ENCODE measurements at regions not wholly inside any gene's neighbourhood (a gene's known extent, or its start where the extent isn't known, plus 50 kb on each side); places are given as distances from the start of the nearest gene placed in this dataset.
A peak's percentile ranks its signal among the peaks of the same experiment; 100 is the strongest.

DNA sequence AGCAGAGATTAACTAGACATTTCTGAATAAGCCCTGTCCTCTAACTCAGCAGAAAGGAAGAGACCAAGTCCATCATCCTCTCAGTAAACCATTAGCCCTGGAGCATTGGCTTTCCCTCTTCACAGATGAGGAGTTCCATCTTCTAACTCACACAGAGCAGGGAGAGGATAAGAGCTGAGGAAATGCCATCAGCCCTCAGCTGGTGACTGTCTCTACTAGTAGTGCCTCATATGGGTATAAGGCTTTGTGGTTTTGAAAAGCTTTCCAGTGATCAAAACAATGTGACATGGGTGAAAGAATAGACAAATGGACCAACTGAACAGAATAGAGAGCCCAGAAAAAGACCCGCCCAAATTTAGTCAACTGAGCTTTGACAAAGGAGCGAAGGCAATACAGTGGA lies 197.2 kb upstream of the NUDT4 start:
- TF ChIP-seq CTCF (conservative IDR thresholded peaks at IDR 0.05; ENCODE audit: low read length), result no peak
- H3K4me3 ChIP-seq (ENCODE audit: low read length), result no peak overlapping the region

DNA sequence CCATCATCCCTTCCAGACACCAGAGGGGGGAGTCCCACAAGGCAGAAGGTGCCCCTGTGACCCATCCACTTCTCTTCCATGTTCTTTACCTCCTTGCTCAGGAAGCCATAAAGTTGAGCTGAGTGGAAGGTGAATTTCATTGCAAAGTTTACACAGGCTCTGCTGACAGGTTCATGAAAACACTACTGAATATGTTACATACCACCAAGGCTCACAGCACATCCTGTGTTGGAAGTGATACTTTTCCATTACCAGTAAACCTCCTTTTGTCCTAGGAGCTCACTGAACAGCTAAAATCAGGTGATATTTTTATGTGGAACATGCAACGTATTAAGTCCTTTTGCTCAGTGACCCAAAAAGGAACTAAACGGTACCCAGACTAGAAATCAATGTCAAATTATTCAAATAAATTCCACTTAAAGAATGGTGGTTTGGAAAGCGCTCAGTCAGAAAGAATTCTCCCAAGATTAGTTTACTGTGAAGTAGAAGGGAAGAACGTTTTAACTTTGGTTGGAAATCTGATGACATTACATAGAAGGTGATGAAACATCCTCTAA lies 196.2 kb upstream of the NUDT4 start:
- TF ChIP-seq CTCF (conservative IDR thresholded peaks at IDR 0.05; ENCODE audit: low read length), result no peak
- H3K4me3 ChIP-seq (ENCODE audit: low read length), result no peak overlapping the region
- no peak for DNase-seq (ENCODE audit: low read depth)

More for the DNA sequence above, 197.2 kb upstream of the NUDT4 start:
- no peak for DNase-seq (ENCODE audit: low read depth)

DNA sequence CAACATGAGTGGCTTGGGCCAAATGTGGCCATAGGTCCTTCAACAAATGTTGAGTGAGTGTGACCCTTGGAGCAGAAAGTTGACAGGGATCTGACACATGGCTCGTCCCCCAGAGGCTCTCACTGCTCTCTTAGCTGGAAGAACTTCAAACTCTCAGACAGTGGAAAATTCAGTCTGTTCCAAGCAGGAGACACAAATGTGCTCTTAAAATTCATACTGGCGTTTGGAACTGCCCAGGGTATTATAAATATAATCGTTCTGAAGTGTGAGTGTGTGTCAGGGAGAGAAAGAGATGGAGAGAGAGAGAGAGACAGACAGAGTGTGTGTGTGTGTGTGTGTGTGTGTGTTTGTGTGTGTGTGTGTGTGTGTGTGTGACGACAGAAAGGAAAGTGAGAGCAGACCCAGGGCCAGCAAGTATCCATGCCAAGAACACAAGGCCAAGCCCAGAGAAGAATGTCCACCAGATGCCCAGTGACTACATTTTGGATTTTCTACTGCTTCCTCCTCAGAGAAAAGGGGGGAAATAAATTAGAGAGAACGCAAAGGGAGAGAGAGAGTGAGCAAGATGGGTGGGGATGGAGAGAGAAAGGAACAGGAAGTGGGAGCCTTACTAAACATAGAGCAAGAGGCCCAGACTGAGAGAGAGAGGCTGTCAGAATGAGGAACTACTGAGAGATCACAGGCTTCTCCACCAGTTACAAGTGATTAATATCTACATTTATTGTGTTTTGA lies 193.6 kb upstream of the NUDT4 start:
- no peak for TF ChIP-seq CTCF (conservative IDR thresholded peaks at IDR 0.05; ENCODE audit: low read length)
- DNase-seq (ENCODE audit: low read depth), result peak; percentile 71
- no peak overlapping the region for H3K4me3 ChIP-seq (ENCODE audit: low read length)

- no peak overlapping the region for H3K4me3 ChIP-seq (ENCODE audit: low read length)
- no peak for TF ChIP-seq CTCF (conservative IDR thresholded peaks at IDR 0.05; ENCODE audit: low read length)
- DNase-seq (ENCODE audit: low read depth), result no peak
Measured at GRCh38 chr12:93184672-93185368, 192.9 kb upstream of the NUDT4 start.

DNA sequence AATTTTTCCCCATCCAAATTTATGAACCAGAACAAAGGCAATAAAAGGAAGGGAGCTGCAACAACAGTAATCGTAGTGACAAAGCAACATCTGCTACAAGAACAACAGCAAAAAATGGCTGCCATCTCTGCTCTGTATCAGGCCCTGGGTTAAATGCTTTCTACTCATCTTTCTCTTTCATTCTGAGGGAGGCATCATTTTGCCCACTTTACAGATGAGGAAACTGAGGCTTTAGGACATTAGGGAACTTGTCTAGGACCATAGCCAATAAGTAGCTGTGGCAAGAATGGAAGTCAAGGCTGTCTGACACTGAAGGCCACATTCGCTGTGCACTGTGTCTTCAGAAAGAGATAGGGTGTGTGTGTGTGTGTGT lies 192.4 kb upstream of the NUDT4 start:
- H3K4me3 ChIP-seq (ENCODE audit: low read length), result no peak overlapping the region
- no peak for DNase-seq (ENCODE audit: low read depth)
- no peak for TF ChIP-seq CTCF (conservative IDR thresholded peaks at IDR 0.05; ENCODE audit: low read length)

DNA sequence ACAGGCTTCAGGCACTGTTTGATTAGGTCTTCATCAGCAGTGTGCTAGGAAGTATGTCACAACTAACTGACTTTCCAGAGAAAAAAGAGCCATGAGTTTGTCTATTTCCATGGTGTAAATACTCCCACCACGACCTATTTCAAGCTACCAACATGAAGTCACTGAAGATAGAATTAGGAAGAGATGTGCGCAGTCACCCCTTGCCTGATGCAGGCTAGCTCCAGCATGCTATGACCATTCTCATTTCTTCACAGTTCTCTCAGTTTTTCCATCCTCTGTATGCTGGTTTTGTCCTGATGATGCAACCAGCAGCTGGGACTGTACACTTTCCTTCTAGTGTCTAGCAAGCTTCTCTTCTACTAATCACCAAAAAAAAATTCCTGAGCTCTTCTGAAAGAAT lies 191.6 kb upstream of the NUDT4 start:
- DNase-seq (ENCODE audit: low read depth), result peak; percentile 72
- H3K4me3 ChIP-seq (ENCODE audit: low read length), result no peak overlapping the region
- no peak for TF ChIP-seq CTCF (conservative IDR thresholded peaks at IDR 0.05; ENCODE audit: low read length)

DNA sequence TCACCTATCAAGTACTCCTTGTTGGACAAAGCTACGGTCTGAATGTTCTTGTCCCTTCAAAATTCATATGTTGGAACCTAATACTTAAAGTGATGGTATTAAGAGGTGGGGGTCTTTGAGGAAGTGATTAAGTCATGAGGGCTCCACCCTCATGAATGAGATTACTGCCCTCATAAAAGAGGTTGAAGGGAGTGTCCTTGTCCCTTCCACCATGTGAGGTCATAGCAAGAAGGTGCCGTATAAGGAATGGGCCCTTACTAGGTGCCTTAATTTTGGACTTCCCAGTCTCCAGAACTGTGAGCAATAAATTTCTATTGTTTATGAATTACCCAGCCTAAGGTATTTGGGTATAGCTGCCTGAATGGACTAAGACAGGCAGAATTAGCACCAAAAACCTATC lies 191.1 kb upstream of the NUDT4 start:
- TF ChIP-seq CTCF (conservative IDR thresholded peaks at IDR 0.05; ENCODE audit: low read length), result no peak
- DNase-seq (ENCODE audit: low read depth), result no peak
- no peak overlapping the region for H3K4me3 ChIP-seq (ENCODE audit: low read length)

All from AG10803 (cell line).